Panc1 (cell line): ENCODE measurements at regions not wholly inside any gene's neighbourhood (a gene's known extent, or its start where the extent isn't known, plus 50 kb on each side); places are given as distances from the start of the nearest gene placed in this dataset.

Source experiments
- ATAC-seq: fragments of 200-7000 bp; cut with Tn5 transposase; 2 replicates; pipeline ENCODE4 v1.9.1; 2020; ENCODE audit warnings: mild to moderate bottlenecking, moderate library complexity
- BruUV-seq: library from RNA; stranded (reverse); fragments of 400-500 nt; replicated peaks from 2 replicates; lab custom pipeline; 2021; lab: Mats Ljungman, UMichigan
- CTCF ChIA-PET: fragments of 300-600 bp; sonication (Branson Sonifier 250); formaldehyde crosslinking; loops from one replicate; lab custom pipeline; 2022; ENCODE audit warnings: antibody characterized with exemption; lab: Charles Lee
- POLR2A ChIA-PET: fragments of 300-600 bp; sonication (Branson Sonifier 250); formaldehyde crosslinking; loops from one replicate; lab custom pipeline; 2022; ENCODE audit warnings: antibody characterized with exemption; lab: Charles Lee
- DNase-seq: peaks from one replicate; pipeline ENCODE4 v3.0.0-alpha.2; 2010; ENCODE audit warnings: low read depth, low spot score
- H3K27ac ChIP-seq: 2 replicates; pipeline ENCODE4 v1.5.1; 2011; ENCODE audit warnings: mild to moderate bottlenecking, low read length, inconsistent platforms
- H3K27me3 ChIP-seq: fragments of 200-500 bp; sonication (Bioruptor generic); 2 replicates; pipeline ENCODE4 v1.6.0; 2014; ENCODE audit warnings: low read length, inconsistent platforms; ENCODE audit not compliant: control insufficient read depth, insufficient read depth
- H3K36me3 ChIP-seq: fragments of 200-500 bp; sonication (Bioruptor generic); 2 replicates; pipeline ENCODE4 v1.5.1; 2014; ENCODE audit warnings: inconsistent platforms, mild to moderate bottlenecking, low read length, moderate library complexity; ENCODE audit not compliant: control insufficient read depth, insufficient read depth
- H3K4me1 ChIP-seq: 2 replicates; pipeline ENCODE4 v1.5.1; 2011; ENCODE audit warnings: inconsistent platforms, mild to moderate bottlenecking, low read length, moderate library complexity; ENCODE audit not compliant: control insufficient read depth, insufficient read depth
- H3K4me3 ChIP-seq, 2 experiments: 2 replicates each; pipeline ENCODE4 v1.5.1; 2011 to 2012; ENCODE audit warnings: low read depth in 2 of 2, low read length in 2 of 2, mild to moderate bottlenecking in 2 of 2, inconsistent platforms in 1 of 2, moderate library complexity in 1 of 2
- H3K9me3 ChIP-seq: fragments of 200-500 bp; sonication (Bioruptor generic); 2 replicates; pipeline ENCODE4 v1.5.1; 2014; ENCODE audit warnings: low read depth, mild to moderate bottlenecking, inconsistent platforms, low read length, moderate library complexity; ENCODE audit not compliant: control insufficient read depth, insufficient read depth
- POLR2AphosphoS5 ChIP-seq: IDR thresholded peaks from 2 replicates; pipeline ENCODE4 v1.6.1; 2012; ENCODE audit warnings: mild to moderate bottlenecking, low read depth, low read length, moderate library complexity
- SIN3A ChIP-seq: IDR thresholded peaks from 2 replicates; pipeline ENCODE4 v1.6.1; 2012; ENCODE audit warnings: low read depth, mild to moderate bottlenecking, low read length, moderate library complexity, borderline replicate concordance; ENCODE audit not compliant: insufficient read depth
- TCF7L2 ChIP-seq: IDR thresholded peaks from 2 replicates; pipeline ENCODE4 v1.6.1; 2011; ENCODE audit warnings: mild to moderate bottlenecking, low read depth, low read length, inconsistent platforms
- in situ Hi-C: cut with HindIII; loops from 2 replicates; pipeline ENCODE4 v1.10.0; 2016; ENCODE audit warnings: low sequenced_read_pairs, low pct_unique_long_range_greater_than_20kb
- intact Hi-C: fragments of 100-400 bp; cut with micrococcal nuclease; formaldehyde crosslinking; loops from one replicate; pipeline ENCODE4 v1.10.0; 2022; ENCODE audit not compliant: unreplicated experiment
- TF ChIP-seq, protein P1 (sequence below), 2 experiments: IDR thresholded peaks; 2 replicates each; pipeline ENCODE4 v1.6.1; 2011 to 2012; ENCODE audit warnings: low read depth in 2 of 2, control low read depth in 1 of 2, low read length in 1 of 2, mild to moderate bottlenecking in 1 of 2, moderate library complexity in 1 of 2; ENCODE audit not compliant: insufficient read depth in 1 of 2
- TF ChIP-seq, protein P2 (sequence below): fragments of 450-650 bp; IDR thresholded peaks from 2 replicates; pipeline ENCODE4 v1.5.1; 2017; ENCODE audit warnings: mild to moderate bottlenecking

DNA sequence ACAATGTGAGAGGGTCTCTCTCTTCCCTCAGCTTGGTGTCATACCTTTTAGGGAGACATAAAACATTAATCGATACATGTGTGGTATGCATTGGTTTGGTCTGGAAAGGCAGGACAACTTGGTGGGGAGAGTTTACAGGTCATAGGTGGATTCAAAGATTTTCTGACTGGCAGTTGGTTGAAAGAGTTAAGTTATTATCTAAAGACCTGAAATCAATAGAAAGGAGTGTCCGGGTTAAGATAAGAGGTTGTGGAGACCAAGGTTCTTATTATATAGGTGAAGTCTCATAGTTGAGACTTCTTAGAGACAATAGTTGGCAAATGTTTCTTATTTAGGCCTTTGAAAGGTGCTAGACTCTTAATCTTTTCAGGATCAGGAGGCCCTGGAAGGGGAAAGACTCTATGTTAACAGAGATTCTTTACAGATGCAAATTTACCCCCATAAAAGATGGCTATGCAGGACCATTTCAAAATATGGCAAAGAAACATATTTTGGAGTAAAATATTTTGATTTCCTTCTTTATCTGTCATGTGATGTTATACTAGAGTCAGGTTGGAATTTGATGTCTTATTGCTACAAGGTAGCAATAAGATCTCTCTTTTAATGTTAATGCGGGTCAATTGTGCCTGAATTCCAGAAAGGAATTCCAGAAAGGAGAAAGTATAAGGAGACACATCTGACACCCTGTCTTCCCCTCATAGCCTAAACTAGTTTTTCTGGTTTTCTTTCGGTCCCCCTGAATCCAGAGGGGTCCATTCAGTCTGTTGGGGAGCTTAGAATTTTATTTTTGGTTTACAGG, 59.2 kb upstream of the RCBTB2 start:
- Histone ChIP-seq H3K27ac (no peak overlapping the region), H3K4me3 (no peak overlapping the region), H3K9me3 (no peaks in the 10 kb centered on the region), H3K27me3 (no peaks in the 10 kb centered on the region), H3K4me1 (no peaks in the 10 kb centered on the region), H3K36me3 (no peaks in the 10 kb centered on the region)
- no peak for DNase-seq
- TF ChIP-seq POLR2AphosphoS5: no peak
- CTCF ChIA-PET: no interaction called here
- in situ Hi-C loops: no loop called here
- POLR2A ChIA-PET: no interaction called here
- intact Hi-C loops: no loop called here
- no peak for ATAC-seq
- BruUV-seq: no TSS peak

GRCh38 chr13:48592688-48593049, 59.8 kb upstream of the RCBTB2 start:
- intact Hi-C loops: no loop called here
- CTCF ChIA-PET: no interaction called here

GRCh38 chr13:48593536-48593935, 60.2 kb upstream of the CYSLTR2 start:
- Histone ChIP-seq H3K36me3 (no peaks in the 10 kb centered on the region), H3K27ac (no peak overlapping the region), H3K4me3 (no peak overlapping the region), H3K4me1 (no peaks in the 10 kb centered on the region), H3K9me3 (no peaks in the 10 kb centered on the region), H3K27me3 (no peaks in the 10 kb centered on the region)
- TF ChIP-seq, protein P1, sequence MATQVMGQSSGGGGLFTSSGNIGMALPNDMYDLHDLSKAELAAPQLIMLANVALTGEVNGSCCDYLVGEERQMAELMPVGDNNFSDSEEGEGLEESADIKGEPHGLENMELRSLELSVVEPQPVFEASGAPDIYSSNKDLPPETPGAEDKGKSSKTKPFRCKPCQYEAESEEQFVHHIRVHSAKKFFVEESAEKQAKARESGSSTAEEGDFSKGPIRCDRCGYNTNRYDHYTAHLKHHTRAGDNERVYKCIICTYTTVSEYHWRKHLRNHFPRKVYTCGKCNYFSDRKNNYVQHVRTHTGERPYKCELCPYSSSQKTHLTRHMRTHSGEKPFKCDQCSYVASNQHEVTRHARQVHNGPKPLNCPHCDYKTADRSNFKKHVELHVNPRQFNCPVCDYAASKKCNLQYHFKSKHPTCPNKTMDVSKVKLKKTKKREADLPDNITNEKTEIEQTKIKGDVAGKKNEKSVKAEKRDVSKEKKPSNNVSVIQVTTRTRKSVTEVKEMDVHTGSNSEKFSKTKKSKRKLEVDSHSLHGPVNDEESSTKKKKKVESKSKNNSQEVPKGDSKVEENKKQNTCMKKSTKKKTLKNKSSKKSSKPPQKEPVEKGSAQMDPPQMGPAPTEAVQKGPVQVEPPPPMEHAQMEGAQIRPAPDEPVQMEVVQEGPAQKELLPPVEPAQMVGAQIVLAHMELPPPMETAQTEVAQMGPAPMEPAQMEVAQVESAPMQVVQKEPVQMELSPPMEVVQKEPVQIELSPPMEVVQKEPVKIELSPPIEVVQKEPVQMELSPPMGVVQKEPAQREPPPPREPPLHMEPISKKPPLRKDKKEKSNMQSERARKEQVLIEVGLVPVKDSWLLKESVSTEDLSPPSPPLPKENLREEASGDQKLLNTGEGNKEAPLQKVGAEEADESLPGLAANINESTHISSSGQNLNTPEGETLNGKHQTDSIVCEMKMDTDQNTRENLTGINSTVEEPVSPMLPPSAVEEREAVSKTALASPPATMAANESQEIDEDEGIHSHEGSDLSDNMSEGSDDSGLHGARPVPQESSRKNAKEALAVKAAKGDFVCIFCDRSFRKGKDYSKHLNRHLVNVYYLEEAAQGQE (IDR thresholded peaks at IDR 0.05; ENCODE audit: insufficient read depth in 1 of 2, low read depth in 2 of 2, low read length in 1 of 2): no peak
- TF ChIP-seq POLR2AphosphoS5 (no peak), TCF7L2 (no peak), SIN3A (no peak)
- TF ChIP-seq, protein P2, sequence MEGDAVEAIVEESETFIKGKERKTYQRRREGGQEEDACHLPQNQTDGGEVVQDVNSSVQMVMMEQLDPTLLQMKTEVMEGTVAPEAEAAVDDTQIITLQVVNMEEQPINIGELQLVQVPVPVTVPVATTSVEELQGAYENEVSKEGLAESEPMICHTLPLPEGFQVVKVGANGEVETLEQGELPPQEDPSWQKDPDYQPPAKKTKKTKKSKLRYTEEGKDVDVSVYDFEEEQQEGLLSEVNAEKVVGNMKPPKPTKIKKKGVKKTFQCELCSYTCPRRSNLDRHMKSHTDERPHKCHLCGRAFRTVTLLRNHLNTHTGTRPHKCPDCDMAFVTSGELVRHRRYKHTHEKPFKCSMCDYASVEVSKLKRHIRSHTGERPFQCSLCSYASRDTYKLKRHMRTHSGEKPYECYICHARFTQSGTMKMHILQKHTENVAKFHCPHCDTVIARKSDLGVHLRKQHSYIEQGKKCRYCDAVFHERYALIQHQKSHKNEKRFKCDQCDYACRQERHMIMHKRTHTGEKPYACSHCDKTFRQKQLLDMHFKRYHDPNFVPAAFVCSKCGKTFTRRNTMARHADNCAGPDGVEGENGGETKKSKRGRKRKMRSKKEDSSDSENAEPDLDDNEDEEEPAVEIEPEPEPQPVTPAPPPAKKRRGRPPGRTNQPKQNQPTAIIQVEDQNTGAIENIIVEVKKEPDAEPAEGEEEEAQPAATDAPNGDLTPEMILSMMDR: no peak
- DNase-seq: no peak
- in situ Hi-C loops (no loop called here), intact Hi-C loops (no loop called here)
- ChIA-PET POLR2A (no interaction called here), CTCF (no interaction called here)
- no peak for ATAC-seq
- no TSS peak for BruUV-seq

More at GRCh38 chr13:48592688-48593049, 59.8 kb upstream of the RCBTB2 start:
- H3K4me1 ChIP-seq: no peaks in the 10 kb centered on the region
- no peaks in the 10 kb centered on the region for H3K27me3 ChIP-seq
- in situ Hi-C loops: no loop called here
- POLR2A ChIA-PET: no interaction called here
- no TSS peak for BruUV-seq
- no peaks in the 10 kb centered on the region for H3K36me3 ChIP-seq
- no peak overlapping the region for H3K27ac ChIP-seq
- H3K9me3 ChIP-seq: no peaks in the 10 kb centered on the region
- H3K4me3 ChIP-seq: no peak overlapping the region
- DNase-seq (no peak), ATAC-seq (no peak)
- TF ChIP-seq, protein P1 (IDR thresholded peaks at IDR 0.05; ENCODE audit: insufficient read depth in 1 of 2, low read depth in 2 of 2, low read length in 1 of 2): no peak
- TF ChIP-seq SIN3A (no peak), POLR2AphosphoS5 (no peak)
